ENCODE measurements at regions not wholly inside any gene's neighbourhood (a gene's known extent, or its start where the extent isn't known, plus 50 kb on each side); places are given as distances from the start of the nearest gene placed in this dataset.

- TF ChIP-seq, protein P1, sequence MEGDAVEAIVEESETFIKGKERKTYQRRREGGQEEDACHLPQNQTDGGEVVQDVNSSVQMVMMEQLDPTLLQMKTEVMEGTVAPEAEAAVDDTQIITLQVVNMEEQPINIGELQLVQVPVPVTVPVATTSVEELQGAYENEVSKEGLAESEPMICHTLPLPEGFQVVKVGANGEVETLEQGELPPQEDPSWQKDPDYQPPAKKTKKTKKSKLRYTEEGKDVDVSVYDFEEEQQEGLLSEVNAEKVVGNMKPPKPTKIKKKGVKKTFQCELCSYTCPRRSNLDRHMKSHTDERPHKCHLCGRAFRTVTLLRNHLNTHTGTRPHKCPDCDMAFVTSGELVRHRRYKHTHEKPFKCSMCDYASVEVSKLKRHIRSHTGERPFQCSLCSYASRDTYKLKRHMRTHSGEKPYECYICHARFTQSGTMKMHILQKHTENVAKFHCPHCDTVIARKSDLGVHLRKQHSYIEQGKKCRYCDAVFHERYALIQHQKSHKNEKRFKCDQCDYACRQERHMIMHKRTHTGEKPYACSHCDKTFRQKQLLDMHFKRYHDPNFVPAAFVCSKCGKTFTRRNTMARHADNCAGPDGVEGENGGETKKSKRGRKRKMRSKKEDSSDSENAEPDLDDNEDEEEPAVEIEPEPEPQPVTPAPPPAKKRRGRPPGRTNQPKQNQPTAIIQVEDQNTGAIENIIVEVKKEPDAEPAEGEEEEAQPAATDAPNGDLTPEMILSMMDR (IDR thresholded peaks at IDR 0.05), result no peak
- no peak for TF ChIP-seq POLR2A (IDR thresholded peaks at IDR 0.05)
Measured at GRCh38 chr7:155371331-155371883, 73.7 kb downstream of the INSIG1 start.
